ENCODE measurements at regions not wholly inside any gene's neighbourhood (a gene's known extent, or its start where the extent isn't known, plus 50 kb on each side); places are given as distances from the start of the nearest gene placed in this dataset.
"Not testable (repeated sequence)": the region's sequence is repeated elsewhere in the genome, so short reads cannot be mapped to it uniquely, and the experiment has no call there.

DNA sequence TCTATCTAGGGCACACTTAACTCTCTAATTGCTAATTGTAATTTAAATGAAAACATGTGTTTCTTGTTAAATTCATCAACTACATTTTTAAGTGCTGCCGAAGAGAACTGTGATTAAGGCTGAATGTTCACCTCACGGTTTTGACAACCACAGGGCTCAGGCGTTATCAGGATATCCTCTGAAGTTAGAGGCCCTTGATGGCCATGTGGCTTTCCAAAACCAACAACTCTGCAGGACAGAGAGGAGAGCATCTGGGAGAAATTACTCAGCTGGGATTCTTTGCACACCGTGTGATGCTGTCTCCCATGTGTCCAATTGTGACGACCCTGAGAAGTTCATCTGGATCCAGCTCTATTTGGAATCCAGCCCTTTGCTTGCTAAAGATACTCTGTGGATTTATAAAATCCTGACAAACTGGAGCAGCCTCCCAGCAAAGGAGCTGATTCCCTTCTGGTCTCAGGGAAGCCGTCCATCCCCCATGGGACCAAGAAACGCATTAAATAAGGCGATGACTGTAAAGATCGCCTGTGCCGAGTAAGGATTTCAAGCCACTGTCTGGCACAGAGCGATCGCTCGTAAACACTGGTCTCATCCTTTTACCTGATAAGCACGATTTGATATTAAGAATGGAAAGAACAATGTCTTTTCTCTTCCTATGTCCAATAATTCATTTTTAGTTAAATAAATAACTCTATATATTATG, 401.1 kb downstream of the CD83 start:
- no peak overlapping the region for H3K27ac Mint-ChIP-seq
- no peaks in the 10 kb centered on the region for H3K27me3 Mint-ChIP-seq (ENCODE audit: low read depth)
- peaks cover 0 to 2% of the 10 kb centered on the region in 2 donors for H3K36me3 Mint-ChIP-seq (ENCODE audit: insufficient read depth in 2 of 2)
- peaks cover 10% of the 10 kb centered on the region for H3K4me1 Mint-ChIP-seq (ENCODE audit: low read depth)
- ATAC-seq (replicated peaks in 1 of 2) (no peak), DNase-seq (no peak)
- H3K9me3 Mint-ChIP-seq, result no peaks in the 10 kb centered on the region
- H3K4me3 Mint-ChIP-seq, result no peak overlapping the region

DNA sequence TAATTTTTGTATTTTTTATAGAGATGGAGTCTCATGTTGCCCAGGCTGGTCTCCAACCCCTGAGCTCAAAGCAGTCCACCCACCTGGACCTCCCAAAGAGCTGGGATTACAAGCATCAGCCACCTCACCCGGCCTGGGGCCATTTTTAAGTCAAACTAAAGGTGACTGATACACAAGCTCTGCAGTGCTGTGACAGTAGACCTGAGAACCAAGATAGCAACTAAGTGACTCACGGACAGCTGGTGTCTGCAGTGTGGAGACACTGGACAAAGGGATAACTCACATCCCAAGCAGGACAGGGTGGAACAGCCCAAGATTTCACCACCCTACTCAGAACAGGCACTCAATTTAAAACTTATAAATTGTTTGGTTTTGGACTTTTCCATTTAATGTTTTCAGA, 402.5 kb downstream of the CD83 start:
- peaks cover 0 to 2% of the 10 kb centered on the region in 2 donors for H3K36me3 Mint-ChIP-seq (ENCODE audit: insufficient read depth in 2 of 2)
- H3K27me3 Mint-ChIP-seq (ENCODE audit: low read depth), result no peaks in the 10 kb centered on the region
- H3K4me3 Mint-ChIP-seq, result no peak overlapping the region
- DNase-seq (no peak), ATAC-seq (replicated peaks in 1 of 2) (no peak)
- H3K4me1 Mint-ChIP-seq (ENCODE audit: low read depth), result peaks cover 4% of the 10 kb centered on the region
- no peaks in the 10 kb centered on the region for H3K9me3 Mint-ChIP-seq
- no peak overlapping the region for H3K27ac Mint-ChIP-seq

DNA sequence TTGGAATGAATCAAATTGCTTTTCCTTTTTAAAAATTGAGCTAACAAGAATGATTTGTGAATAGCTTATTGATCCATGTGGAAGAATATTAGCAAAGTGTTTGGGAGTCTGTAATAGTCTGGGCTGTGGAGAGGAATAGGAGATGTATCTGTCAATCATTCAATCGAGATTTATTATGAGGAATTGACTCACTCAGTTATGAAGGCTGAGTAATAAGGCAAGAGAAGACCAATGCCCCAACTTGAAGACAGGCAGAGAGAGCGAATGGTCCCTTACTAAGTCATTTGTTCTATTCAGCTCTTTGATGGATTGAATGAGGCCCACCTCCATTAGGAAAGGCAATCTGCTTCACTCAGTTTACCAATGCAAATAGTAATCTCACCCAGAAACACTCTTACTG, 403.0 kb downstream of the CD83 start:
- H3K36me3 Mint-ChIP-seq (ENCODE audit: insufficient read depth in 2 of 2), result peaks cover 0 to 2% of the 10 kb centered on the region in 2 donors
- ATAC-seq (replicated peaks in 1 of 2), result no peak
- H3K4me3 Mint-ChIP-seq, result no peak overlapping the region
- no peak for DNase-seq
- no peak overlapping the region for H3K27ac Mint-ChIP-seq
- no peaks in the 10 kb centered on the region for H3K9me3 Mint-ChIP-seq
- no peaks in the 10 kb centered on the region for H3K27me3 Mint-ChIP-seq (ENCODE audit: low read depth)
- peaks cover 4% of the 10 kb centered on the region for H3K4me1 Mint-ChIP-seq (ENCODE audit: low read depth)

DNA sequence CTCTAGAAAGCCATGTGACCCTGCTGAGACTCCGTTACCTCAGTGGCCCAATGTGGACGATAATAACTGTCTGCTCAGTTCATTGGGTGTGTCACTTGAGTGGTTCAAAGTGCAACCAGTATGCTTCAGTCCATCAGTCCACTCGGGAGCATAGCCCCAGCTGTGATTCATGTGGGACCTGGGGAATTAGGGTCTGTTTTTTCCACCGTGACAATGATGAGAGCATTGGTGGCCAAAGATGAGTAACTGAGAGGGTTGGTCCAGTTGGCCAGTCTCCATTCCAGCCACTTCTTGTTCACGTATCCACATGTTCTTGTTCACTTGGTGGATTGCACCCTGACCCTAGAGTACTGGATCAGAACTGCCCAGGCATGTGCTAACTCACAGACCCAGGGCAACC, 403.6 kb downstream of the CD83 start:
- H3K9me3 Mint-ChIP-seq, result no peaks in the 10 kb centered on the region
- H3K36me3 Mint-ChIP-seq (ENCODE audit: insufficient read depth in 2 of 2), result peaks cover 0 to 2% of the 10 kb centered on the region in 2 donors
- H3K27me3 Mint-ChIP-seq (ENCODE audit: low read depth), result no peaks in the 10 kb centered on the region
- H3K27ac Mint-ChIP-seq, result no peak overlapping the region
- ATAC-seq (replicated peaks in 1 of 2) (no peak), DNase-seq (no peak)
- H3K4me3 Mint-ChIP-seq, result no peak overlapping the region
- H3K4me1 Mint-ChIP-seq (ENCODE audit: low read depth), result peaks cover 2% of the 10 kb centered on the region

DNA sequence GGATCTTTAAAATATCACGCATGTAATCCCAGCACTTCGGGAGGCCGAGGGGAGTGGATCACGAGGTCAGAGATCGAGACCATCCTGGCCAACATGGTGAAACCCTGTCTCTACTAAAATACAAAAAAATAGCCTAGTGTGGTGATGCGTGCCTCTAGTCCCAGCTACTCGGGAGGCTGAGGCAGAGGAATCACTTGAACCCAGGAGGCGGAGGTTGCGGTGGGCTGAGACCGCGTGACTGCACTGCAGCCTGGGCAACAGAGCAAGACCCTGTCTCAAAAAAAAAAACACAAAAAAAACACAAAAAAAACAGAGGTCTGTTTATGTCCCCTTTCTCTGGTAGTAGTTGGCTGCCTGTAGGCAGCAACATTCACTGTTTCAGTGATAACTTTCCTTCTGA, 404.3 kb downstream of the CD83 start:
- H3K4me3 Mint-ChIP-seq; H3K27me3 Mint-ChIP-seq (ENCODE audit: low read depth); H3K4me1 Mint-ChIP-seq (ENCODE audit: low read depth); H3K9me3 Mint-ChIP-seq; DNase-seq; H3K36me3 Mint-ChIP-seq (ENCODE audit: insufficient read depth in 2 of 2); H3K27ac Mint-ChIP-seq; ATAC-seq (replicated peaks in 1 of 2): not testable (repeated sequence)

DNA sequence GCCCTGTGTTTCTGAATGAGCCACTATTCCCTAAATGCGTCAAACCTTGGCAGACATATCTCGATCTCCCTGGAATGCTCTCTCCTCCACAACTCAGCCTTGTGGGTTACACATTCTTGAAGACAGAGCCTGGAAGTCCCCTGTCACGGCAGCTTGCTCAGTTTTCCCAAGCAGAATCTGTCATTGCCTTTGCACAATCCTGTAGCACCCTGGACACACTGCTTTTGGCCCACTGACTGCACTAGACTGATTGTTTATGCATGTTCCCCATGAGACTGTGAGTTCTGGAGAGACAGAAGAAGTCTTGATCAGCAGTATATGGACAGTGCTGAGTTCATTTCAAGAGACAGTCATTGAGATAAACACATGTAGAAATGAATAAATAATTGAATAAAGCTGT, 406.7 kb downstream of the CD83 start:
- Mint-ChIP-seq H3K36me3 (ENCODE audit: insufficient read depth in 2 of 2) (peaks cover 8 to 18% of the 10 kb centered on the region in 2 donors), H3K27me3 (ENCODE audit: low read depth) (no peaks in the 10 kb centered on the region), H3K4me3 (no peak overlapping the region), H3K27ac (no peak overlapping the region), H3K4me1 (ENCODE audit: low read depth) (peaks cover 12% of the 10 kb centered on the region), H3K9me3 (peaks cover 6 to 12% of the 10 kb centered on the region in 2 donors)
- no peak for ATAC-seq (replicated peaks in 1 of 2)
- no peak for DNase-seq

DNA sequence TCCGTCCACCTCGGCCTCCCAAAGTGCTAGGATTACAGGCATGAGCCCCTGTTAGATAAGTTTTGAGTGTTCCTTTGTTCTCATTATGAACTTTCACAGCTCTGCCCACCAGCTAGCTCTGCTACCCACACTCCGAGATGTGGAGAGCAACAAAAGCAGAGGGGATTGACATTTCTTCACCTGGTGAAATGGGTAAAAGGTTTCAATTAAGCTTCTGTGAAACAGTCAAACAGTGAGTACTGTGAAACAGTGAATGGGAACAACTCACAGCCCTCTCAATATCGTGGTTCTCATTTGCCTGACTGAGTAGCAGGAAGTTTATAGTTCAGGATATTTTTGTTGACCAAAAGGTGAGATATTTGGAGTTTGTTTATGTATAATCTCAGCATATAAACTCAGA, 412.8 kb downstream of the CD83 start:
- H3K4me3 Mint-ChIP-seq, result no peak overlapping the region
- ATAC-seq (replicated peaks in 1 of 2), result peak; percentile 31 to 69
- peaks cover 8 to 16% of the 10 kb centered on the region in 2 donors for H3K36me3 Mint-ChIP-seq (ENCODE audit: insufficient read depth in 2 of 2)
- H3K9me3 Mint-ChIP-seq, result peaks cover 6 to 12% of the 10 kb centered on the region in 2 donors
- no peak overlapping the region for H3K27ac Mint-ChIP-seq
- H3K4me1 Mint-ChIP-seq (ENCODE audit: low read depth), result peaks cover 39% of the 10 kb centered on the region
- no peak for DNase-seq
- no peaks in the 10 kb centered on the region for H3K27me3 Mint-ChIP-seq (ENCODE audit: low read depth)

DNA sequence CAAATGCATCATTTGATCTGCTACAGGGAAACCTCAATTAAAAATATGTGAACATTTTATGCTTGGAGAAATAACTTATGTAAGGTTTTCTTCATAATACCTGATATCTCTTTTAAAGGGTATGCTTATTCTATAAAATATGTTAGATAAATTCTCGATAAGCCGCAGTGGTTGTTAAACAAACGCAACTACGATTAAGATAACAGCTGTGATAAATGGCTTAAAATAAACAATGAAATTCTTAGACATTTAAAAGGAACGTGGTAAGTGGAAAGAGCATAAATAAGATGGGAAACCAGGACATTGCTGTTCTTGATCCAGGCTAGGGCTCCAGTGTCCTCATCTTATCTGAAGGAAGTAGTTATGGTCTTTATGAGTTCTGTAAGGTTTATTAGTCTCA, 415.9 kb downstream of the CD83 start:
- Mint-ChIP-seq H3K27me3 (ENCODE audit: low read depth) (no peaks in the 10 kb centered on the region), H3K27ac (no peak overlapping the region), H3K9me3 (peaks cover 4 to 5% of the 10 kb centered on the region in 2 donors)

DNA sequence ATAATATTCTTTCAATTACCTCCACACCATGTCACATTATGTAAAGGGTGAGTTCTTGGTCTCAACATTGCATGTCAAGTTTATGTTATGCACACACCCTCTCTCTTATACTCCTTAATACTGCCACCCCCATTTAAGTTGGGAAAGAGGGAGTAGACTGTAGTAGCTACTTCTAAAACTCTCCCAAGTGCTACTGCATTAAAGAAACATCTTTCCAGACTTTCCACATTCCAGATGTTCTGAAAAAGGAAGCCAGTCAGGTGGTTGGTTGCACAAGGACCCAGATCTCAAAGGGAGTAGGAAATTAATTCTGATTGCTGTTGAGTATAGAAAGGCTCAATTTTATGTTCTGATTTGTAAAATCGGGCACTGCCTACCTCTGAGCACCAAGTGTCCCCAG, 419.5 kb downstream of the CD83 start:
- Mint-ChIP-seq H3K36me3 (ENCODE audit: insufficient read depth in 2 of 2) (peaks cover 0 to 2% of the 10 kb centered on the region in 2 donors), H3K9me3 (peaks cover 1 to 5% of the 10 kb centered on the region in 2 donors), H3K27ac (no peak overlapping the region), H3K27me3 (ENCODE audit: low read depth) (no peaks in the 10 kb centered on the region), H3K4me3 (no peak overlapping the region), H3K4me1 (ENCODE audit: low read depth) (peaks cover 25% of the 10 kb centered on the region)
- ATAC-seq (replicated peaks in 1 of 2) (no peak), DNase-seq (no peak)

More for the DNA sequence above, 415.9 kb downstream of the CD83 start:
- peaks cover under 1 to 2% of the 10 kb centered on the region in 2 donors for H3K36me3 Mint-ChIP-seq (ENCODE audit: insufficient read depth in 2 of 2)
- H3K4me1 Mint-ChIP-seq (ENCODE audit: low read depth), result peaks cover 30% of the 10 kb centered on the region
- ATAC-seq (replicated peaks in 1 of 2), result no peak
- DNase-seq, result no peak
- H3K4me3 Mint-ChIP-seq, result no peak overlapping the region

DNA sequence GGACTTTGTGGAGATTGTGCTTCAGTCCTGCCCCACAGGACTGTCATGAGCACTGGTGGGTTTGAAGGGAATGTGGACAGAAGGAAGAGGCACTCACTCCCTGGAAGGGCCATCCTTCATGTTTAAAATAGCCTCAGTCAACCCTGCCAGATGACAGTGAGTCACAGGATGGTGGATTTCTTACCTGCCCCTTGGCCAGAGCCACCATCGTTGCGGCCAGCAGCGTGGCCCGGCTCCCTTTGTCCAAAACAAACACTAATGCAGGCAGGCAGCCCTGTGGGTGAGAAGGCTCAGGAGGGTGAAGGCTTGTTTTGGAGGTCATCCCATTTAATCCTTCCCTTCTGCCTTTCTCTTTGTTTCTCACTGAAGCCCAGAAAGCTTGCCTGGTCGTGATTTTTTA, 422.7 kb downstream of the CD83 start:
- Mint-ChIP-seq H3K4me3 (no peak overlapping the region), H3K27ac (no peak overlapping the region), H3K4me1 (ENCODE audit: low read depth) (peaks cover 41% of the 10 kb centered on the region), H3K9me3 (peaks cover 1 to 5% of the 10 kb centered on the region in 2 donors), H3K27me3 (ENCODE audit: low read depth) (no peaks in the 10 kb centered on the region), H3K36me3 (ENCODE audit: insufficient read depth in 2 of 2) (peaks cover 0 to 2% of the 10 kb centered on the region in 2 donors)
- ATAC-seq (replicated peaks in 1 of 2), result no peak
- DNase-seq, result no peak

DNA sequence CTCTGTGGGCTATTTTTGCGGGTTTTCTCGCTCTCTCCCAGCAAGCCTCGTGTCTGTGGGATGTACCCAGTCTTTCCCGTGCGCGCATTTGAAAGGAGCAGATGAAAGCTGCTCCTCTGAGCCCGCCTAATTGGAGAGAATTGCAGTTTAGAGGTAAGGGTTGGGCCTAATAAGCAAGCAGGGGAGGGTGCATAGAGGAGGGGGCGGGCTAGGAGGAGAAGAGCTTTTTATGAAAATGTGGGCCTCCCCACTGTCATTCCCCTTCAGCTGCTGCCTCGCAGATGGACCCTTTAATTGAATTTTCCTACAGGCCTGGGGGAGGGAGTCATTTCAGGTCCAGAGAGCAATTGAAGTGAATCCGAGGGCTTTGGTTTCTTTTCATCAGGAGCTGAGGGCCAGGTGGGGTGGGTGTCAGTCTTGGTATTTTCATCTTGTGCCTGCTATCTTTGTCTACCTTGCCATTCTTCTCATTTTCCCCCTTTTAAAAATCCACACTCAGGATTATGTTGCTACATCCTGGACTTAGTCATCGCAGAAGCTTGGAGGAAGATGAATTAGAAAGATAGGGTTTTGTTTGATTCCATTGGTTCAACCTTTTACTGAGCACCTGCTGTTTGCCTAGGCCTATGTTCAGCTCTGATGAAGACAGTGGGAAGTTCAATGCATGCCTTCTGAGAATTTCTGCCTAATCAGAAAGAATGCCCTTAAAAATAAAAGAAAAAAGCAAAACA, 423.4 kb downstream of the CD83 start:
- DNase-seq (no peak), ATAC-seq (replicated peaks in 1 of 2) (no peak)
- Mint-ChIP-seq H3K9me3 (peaks cover 0 to 3% of the 10 kb centered on the region in 2 donors), H3K27ac (no peak overlapping the region), H3K4me3 (no peak overlapping the region), H3K4me1 (ENCODE audit: low read depth) (peaks cover 41% of the 10 kb centered on the region), H3K27me3 (ENCODE audit: low read depth) (no peaks in the 10 kb centered on the region), H3K36me3 (ENCODE audit: insufficient read depth in 2 of 2) (peaks cover 0 to 2% of the 10 kb centered on the region in 2 donors)

DNA sequence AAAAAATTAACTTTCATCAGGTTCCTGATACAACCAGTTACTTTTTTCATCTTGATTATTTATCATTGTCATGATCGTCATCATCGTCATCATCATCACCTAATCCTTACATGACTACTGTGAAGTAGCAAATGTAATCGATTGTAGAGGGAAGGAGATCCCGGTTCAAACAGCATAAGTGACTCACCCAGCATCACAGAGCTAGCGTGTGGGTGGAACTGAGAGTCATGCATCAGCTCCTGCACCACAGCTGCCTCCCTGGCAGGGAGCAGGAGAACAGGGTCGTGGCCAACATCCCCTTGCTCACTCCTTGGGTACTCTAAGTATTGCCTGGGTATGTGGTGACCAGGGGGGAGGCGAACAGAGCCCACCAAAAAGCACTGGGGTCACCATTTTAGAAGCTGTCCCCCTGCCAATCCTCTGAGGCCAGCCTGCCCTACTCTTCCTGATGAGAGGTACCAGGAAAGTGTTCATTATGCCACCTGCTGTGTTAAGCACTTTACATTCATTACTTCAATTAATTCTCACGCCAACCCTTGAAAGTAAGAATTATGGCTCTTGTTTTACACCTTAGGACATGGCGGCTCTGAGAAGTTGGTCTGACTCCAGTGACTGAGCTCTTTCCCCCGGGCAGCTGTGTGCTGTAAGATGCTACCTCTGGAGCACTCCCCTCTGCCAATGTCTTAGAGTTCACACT, 425.2 kb downstream of the CD83 start:
- ATAC-seq (replicated peaks in 1 of 2) (peak; percentile 100), DNase-seq (peak; percentile 80 to 88)
- Mint-ChIP-seq H3K4me1 (ENCODE audit: low read depth) (peaks cover 41% of the 10 kb centered on the region), H3K4me3 (peak overlapping the region; percentile 42 to 73), H3K9me3 (no peaks in the 10 kb centered on the region), H3K27ac (peak overlapping the region; percentile 72), H3K36me3 (ENCODE audit: insufficient read depth in 2 of 2) (no peaks in the 10 kb centered on the region), H3K27me3 (ENCODE audit: low read depth) (no peaks in the 10 kb centered on the region)

DNA sequence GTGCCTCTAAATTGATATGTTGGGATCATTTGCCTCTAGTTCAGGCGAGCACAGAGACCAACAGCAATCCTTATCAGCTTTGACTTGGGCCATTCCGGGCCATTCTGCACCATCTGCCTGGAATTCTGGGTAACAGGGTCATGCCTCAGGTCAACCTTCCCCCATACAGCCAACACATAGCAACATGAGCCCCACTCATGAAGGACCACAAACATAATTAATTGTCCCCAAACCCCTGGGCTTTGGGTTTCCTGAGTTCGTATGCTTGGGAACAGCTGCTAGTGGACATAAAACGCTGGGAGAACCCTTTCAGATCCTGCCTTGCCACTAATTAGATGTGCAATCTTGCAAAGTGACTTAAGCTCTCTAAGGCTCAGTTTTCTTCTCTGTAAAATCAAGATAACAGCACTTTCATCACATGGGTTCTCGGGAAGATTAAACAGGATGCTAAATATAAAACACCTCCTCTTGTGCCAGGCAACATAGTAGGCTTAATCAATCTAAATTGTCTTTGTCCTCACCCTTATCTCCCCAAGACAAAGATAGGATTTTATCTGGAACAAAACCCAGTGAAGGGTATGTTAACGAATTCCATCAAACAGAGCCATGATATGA, 426.5 kb downstream of the CD83 start:
- no peaks in the 10 kb centered on the region for H3K9me3 Mint-ChIP-seq
- ATAC-seq (replicated peaks in 1 of 2) (no peak), DNase-seq (no peak)
- H3K4me3 Mint-ChIP-seq, result no peak overlapping the region
- H3K4me1 Mint-ChIP-seq (ENCODE audit: low read depth), result peaks cover 41% of the 10 kb centered on the region
- H3K27ac Mint-ChIP-seq, result no peak overlapping the region
- no peaks in the 10 kb centered on the region for H3K36me3 Mint-ChIP-seq (ENCODE audit: insufficient read depth in 2 of 2)
- H3K27me3 Mint-ChIP-seq (ENCODE audit: low read depth), result no peaks in the 10 kb centered on the region

All from activated T-cell treated with anti-CD3 and anti-CD28 coated beads, Interleukin-2, amount 50 U/mL, for 72 hours (primary cell).